ENCODE measurements at regions not wholly inside any gene's neighbourhood (a gene's known extent, or its start where the extent isn't known, plus 50 kb on each side); places are given as distances from the start of the nearest gene placed in this dataset.

GRCh38 chr5:135246605-135246922, 152.5 kb downstream of the MACROH2A1 start:
- no peak for TF ChIP-seq TAF1 (IDR thresholded peaks at IDR 0.05; ENCODE audit: borderline replicate concordance, insufficient read depth, low read length)
- no peak for TF ChIP-seq REST (IDR thresholded peaks at IDR 0.05; ENCODE audit: insufficient read depth in 1 of 2, low read depth in 2 of 2, low read length in 2 of 2)
- TF ChIP-seq FOXP2 (optimal IDR thresholded peaks at IDR 0.05; ENCODE audit: borderline replicate concordance, extremely low read depth, extremely low read length, insufficient read depth) = no peak
- TF ChIP-seq SIN3A (IDR thresholded peaks at IDR 0.05; ENCODE audit: borderline replicate concordance, insufficient read depth, low read length) = no peak
- TF ChIP-seq POLR2AphosphoS5 (IDR thresholded peaks at IDR 0.05; ENCODE audit: low read depth, low read length) = no peak

- TF ChIP-seq POLR2AphosphoS5 (IDR thresholded peaks at IDR 0.05; ENCODE audit: low read depth, low read length) = no peak
- TF ChIP-seq SIN3A (IDR thresholded peaks at IDR 0.05; ENCODE audit: borderline replicate concordance, insufficient read depth, low read length) = no peak
- no peak for TF ChIP-seq REST (IDR thresholded peaks at IDR 0.05; ENCODE audit: insufficient read depth in 1 of 2, low read depth in 2 of 2, low read length in 2 of 2)
- TF ChIP-seq TAF1 (IDR thresholded peaks at IDR 0.05; ENCODE audit: borderline replicate concordance, insufficient read depth, low read length) = no peak
- no peak for TF ChIP-seq FOXP2 (optimal IDR thresholded peaks at IDR 0.05; ENCODE audit: borderline replicate concordance, extremely low read depth, extremely low read length, insufficient read depth)
These were observed 153.2 kb downstream of the MACROH2A1 start for GRCh38 chr5:135245521-135246499.

GRCh38 chr5:135244620-135245021, 154.4 kb downstream of the MACROH2A1 start:
- TF ChIP-seq REST (IDR thresholded peaks at IDR 0.05; ENCODE audit: insufficient read depth in 1 of 2, low read depth in 2 of 2, low read length in 2 of 2) (no peak), TAF1 (IDR thresholded peaks at IDR 0.05; ENCODE audit: borderline replicate concordance, insufficient read depth, low read length) (no peak), SIN3A (IDR thresholded peaks at IDR 0.05; ENCODE audit: borderline replicate concordance, insufficient read depth, low read length) (no peak)

- TF ChIP-seq TAF1 (IDR thresholded peaks at IDR 0.05; ENCODE audit: borderline replicate concordance, insufficient read depth, low read length) (no peak), REST (IDR thresholded peaks at IDR 0.05; ENCODE audit: insufficient read depth in 1 of 2, low read depth in 2 of 2, low read length in 2 of 2) (no peak), SIN3A (IDR thresholded peaks at IDR 0.05; ENCODE audit: borderline replicate concordance, insufficient read depth, low read length) (no peak), POLR2AphosphoS5 (IDR thresholded peaks at IDR 0.05; ENCODE audit: low read depth, low read length) (no peak), FOXP2 (optimal IDR thresholded peaks at IDR 0.05; ENCODE audit: borderline replicate concordance, extremely low read depth, extremely low read length, insufficient read depth) (no peak)
These were observed 155.3 kb downstream of the MACROH2A1 start for GRCh38 chr5:135243556-135244285.
